Activated B cell treated with CpG ODN at 0.5 μM for 24 hours (primary cell): ENCODE measurements at regions not wholly inside any gene's neighbourhood (a gene's known extent, or its start where the extent isn't known, plus 50 kb on each side); places are given as distances from the start of the nearest gene placed in this dataset.
"Not testable (repeated sequence)": the region's sequence is repeated elsewhere in the genome, so short reads cannot be mapped to it uniquely, and the experiment has no call there.

Experiments used
- ATAC-seq: fragments of 200-7000 bp; cut with Tn5 transposase; one replicate; pipeline ENCODE4 v1.10.0; 2021; ENCODE audit warnings: low read depth, mild to moderate bottlenecking, moderate library complexity
- CTCF ChIA-PET: fragments of 350-600 bp; sonication (Branson Sonifier 250); formaldehyde crosslinking; loops from one replicate; lab custom pipeline; 2021; ENCODE audit warnings: antibody characterized with exemption; lab: Charles Lee
- POLR2A ChIA-PET: fragments of 350-600 bp; sonication (Branson Sonifier 250); formaldehyde crosslinking; loops from one replicate; lab custom pipeline; 2021; ENCODE audit warnings: antibody characterized with exemption; lab: Charles Lee
- DNase-seq: peaks from one replicate; pipeline ENCODE4 v3.0.0; 2022
- H3K27ac Mint-ChIP-seq: one replicate; pipeline ENCODE4 v1.8.0; 2020; ENCODE audit warnings: mixed read lengths
- H3K27me3 Mint-ChIP-seq: one replicate; pipeline ENCODE4 v1.8.0; 2021; ENCODE audit warnings: mixed read lengths
- H3K36me3 Mint-ChIP-seq: one replicate; pipeline ENCODE4 v1.8.0; 2021; ENCODE audit warnings: low read depth, mixed read lengths
- H3K4me1 Mint-ChIP-seq: one replicate; pipeline ENCODE4 v1.8.0; 2021; ENCODE audit warnings: mixed read lengths
- H3K4me3 Mint-ChIP-seq: one replicate; pipeline ENCODE4 v1.8.0; 2020; ENCODE audit warnings: mild to moderate bottlenecking, mixed read lengths
- H3K9me3 Mint-ChIP-seq: one replicate; pipeline ENCODE4 v1.8.0; 2020; ENCODE audit warnings: mixed read lengths
- intact Hi-C: fragments of 100-400 bp; cut with micrococcal nuclease; formaldehyde crosslinking; loops from one replicate; pipeline ENCODE4 v1.15.1; 2024
- TF ChIP-seq, protein P1 (sequence below): fragments of 200-600 bp; IDR thresholded peaks from one replicate; pipeline ENCODE4 v1.8.0; 2022; ENCODE audit warnings: antibody characterized with exemption, mild to moderate bottlenecking

- intact Hi-C loops = loop anchor here (2.0 to 10.0 kb wide), 3 partner anchors 21 to 527 kb away; no protein-coding TSS in a partner anchor
Observed at GRCh38 chr18:8989855-8990254, 112.6 kb upstream of the NDUFV2 start.

DNA sequence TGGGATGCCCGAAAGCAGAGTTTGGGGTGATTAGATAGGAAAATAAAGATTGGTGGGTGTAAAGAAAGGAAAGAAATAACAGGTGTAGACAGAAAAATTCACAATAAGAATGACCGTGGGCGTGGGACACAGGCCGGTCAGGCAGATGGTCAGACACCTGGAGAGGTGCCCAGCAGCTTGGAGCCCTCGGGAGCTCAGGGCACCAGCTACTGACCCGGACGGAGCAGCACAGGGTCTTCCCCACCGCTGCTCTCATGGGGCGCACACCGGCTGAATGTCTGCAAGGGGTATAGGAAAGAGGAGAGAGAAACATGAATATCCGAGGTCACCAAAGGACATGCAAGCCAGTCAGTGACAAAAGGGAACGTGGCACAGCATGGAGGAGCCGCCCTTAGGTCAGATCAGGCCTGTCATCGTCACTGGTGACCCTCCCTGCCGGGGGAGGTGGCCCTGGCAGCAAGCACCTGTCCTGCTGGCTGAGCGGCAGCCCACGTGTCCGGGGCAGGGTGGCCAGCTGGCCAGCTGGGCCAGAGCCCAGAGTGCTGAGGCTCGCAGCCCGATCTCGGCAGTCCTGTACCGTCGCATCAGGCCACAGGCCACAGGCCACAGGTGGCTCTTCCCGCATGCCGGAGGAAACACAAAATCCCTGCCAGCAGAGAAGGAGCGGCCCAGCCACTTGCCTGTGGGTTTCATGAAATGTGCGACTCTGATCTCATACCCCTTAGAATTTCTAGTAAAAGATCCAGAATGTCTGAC, 112.0 kb upstream of the NDUFV2 start:
- H3K36me3 Mint-ChIP-seq = no peaks in the 10 kb centered on the region
- DNase-seq = no peak
- ATAC-seq = no peak
- H3K27me3 Mint-ChIP-seq = peaks cover 3% of the 10 kb centered on the region
- H3K4me1 Mint-ChIP-seq = no peaks in the 10 kb centered on the region
- intact Hi-C loops = loop anchor here (2.0 kb wide), 1 partner anchor 20 kb away; no protein-coding TSS in a partner anchor
- TF ChIP-seq, protein P1, sequence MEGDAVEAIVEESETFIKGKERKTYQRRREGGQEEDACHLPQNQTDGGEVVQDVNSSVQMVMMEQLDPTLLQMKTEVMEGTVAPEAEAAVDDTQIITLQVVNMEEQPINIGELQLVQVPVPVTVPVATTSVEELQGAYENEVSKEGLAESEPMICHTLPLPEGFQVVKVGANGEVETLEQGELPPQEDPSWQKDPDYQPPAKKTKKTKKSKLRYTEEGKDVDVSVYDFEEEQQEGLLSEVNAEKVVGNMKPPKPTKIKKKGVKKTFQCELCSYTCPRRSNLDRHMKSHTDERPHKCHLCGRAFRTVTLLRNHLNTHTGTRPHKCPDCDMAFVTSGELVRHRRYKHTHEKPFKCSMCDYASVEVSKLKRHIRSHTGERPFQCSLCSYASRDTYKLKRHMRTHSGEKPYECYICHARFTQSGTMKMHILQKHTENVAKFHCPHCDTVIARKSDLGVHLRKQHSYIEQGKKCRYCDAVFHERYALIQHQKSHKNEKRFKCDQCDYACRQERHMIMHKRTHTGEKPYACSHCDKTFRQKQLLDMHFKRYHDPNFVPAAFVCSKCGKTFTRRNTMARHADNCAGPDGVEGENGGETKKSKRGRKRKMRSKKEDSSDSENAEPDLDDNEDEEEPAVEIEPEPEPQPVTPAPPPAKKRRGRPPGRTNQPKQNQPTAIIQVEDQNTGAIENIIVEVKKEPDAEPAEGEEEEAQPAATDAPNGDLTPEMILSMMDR = no peak
- CTCF ChIA-PET = interaction anchor here (3.5 kb wide), 1 partner anchor 337 kb away, joined by 62 read pairs; no protein-coding TSS in a partner anchor
- H3K9me3 Mint-ChIP-seq = no peaks in the 10 kb centered on the region
- no peak overlapping the region for H3K4me3 Mint-ChIP-seq
- H3K27ac Mint-ChIP-seq = no peak overlapping the region
- POLR2A ChIA-PET = interaction anchor here (1.1 kb wide), 1 partner anchor 335 kb away, joined by 6 read pairs; no protein-coding TSS in a partner anchor

More at GRCh38 chr18:8989855-8990254, 112.6 kb upstream of the NDUFV2 start:
- TF ChIP-seq, protein P1 = no peak
- H3K4me1 Mint-ChIP-seq = no peaks in the 10 kb centered on the region
- ATAC-seq (no peak), DNase-seq (no peak)
- no peak overlapping the region for H3K4me3 Mint-ChIP-seq
- no peak overlapping the region for H3K27ac Mint-ChIP-seq
- POLR2A ChIA-PET = interaction anchor here (0.6 to 1.1 kb wide), 2 partner anchors 76 to 335 kb away, joined by 4 to 6 read pairs; no protein-coding TSS in a partner anchor
- CTCF ChIA-PET = interaction anchor here (3.5 kb wide), 1 partner anchor 337 kb away, joined by 62 read pairs; no protein-coding TSS in a partner anchor
- H3K27me3 Mint-ChIP-seq = peaks cover 3% of the 10 kb centered on the region
- H3K36me3 Mint-ChIP-seq = no peaks in the 10 kb centered on the region
- no peaks in the 10 kb centered on the region for H3K9me3 Mint-ChIP-seq

GRCh38 chr18:8991155-8991554, 111.3 kb upstream of the NDUFV2 start:
- peaks cover 3% of the 10 kb centered on the region for H3K27me3 Mint-ChIP-seq
- no peak overlapping the region for H3K4me3 Mint-ChIP-seq
- no peak overlapping the region for H3K27ac Mint-ChIP-seq
- CTCF ChIA-PET = no interaction called here
- H3K9me3 Mint-ChIP-seq = no peaks in the 10 kb centered on the region
- H3K36me3 Mint-ChIP-seq = no peaks in the 10 kb centered on the region
- TF ChIP-seq, protein P1 = no peak
- H3K4me1 Mint-ChIP-seq = no peaks in the 10 kb centered on the region
- POLR2A ChIA-PET = no interaction called here
- ATAC-seq (no peak), DNase-seq (no peak)
- intact Hi-C loops = loop anchor here (2.0 kb wide), 1 partner anchor 20 kb away; no protein-coding TSS in a partner anchor

DNA sequence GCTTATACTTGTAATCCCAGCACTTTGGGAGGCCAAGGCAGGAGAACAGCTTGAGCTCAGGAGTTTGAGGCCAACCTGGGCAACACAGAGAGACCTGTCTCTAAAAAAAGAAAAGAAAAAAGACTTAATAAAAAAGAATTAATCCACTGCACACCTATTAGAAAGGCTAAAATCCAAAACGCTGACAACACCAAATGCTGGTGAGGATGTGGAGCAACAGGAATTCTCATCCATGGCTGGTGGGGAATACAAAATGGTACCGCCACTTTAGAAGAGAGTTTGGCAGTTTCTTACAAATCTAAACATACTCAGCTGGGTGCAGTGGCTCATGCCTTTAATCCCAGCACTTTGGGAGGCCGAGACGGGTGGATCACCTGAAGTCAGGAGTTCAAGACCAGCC, 110.0 kb upstream of the NDUFV2 start:
- DNase-seq, H3K9me3 Mint-ChIP-seq, ATAC-seq, H3K4me3 Mint-ChIP-seq, H3K36me3 Mint-ChIP-seq, H3K27me3 Mint-ChIP-seq, H3K4me1 Mint-ChIP-seq, H3K27ac Mint-ChIP-seq, intact Hi-C loops, POLR2A ChIA-PET: not testable (repeated sequence)
- CTCF ChIA-PET = interaction anchor here (1.3 to 2.7 kb wide), 2 partner anchors 296 to 339 kb away, joined by 4 to 8 read pairs; no protein-coding TSS in a partner anchor

DNA sequence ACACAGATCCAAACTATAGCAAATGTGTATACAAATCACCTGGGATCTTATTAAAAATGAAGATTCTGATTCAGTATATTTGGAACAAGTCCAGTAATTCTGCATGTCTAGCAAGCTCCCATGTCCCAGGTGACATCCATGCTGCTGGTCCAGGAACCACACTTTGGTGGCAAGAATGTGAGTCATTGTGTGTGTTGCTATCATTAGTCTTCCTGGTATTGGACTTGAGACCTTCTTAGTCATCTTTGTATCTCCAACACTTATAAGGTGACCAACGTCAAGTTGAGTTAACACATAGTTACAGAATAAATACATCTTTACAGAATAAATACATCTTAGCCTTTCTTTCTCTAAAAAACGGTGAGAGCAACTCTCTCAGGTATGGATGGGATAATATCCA, 107.9 kb upstream of the NDUFV2 start:
- Mint-ChIP-seq H3K9me3 (peaks cover 3% of the 10 kb centered on the region), H3K27me3 (no peaks in the 10 kb centered on the region), H3K4me1 (no peaks in the 10 kb centered on the region), H3K36me3 (no peaks in the 10 kb centered on the region), H3K27ac (no peak overlapping the region), H3K4me3 (no peak overlapping the region)
- DNase-seq (no peak), ATAC-seq (no peak)
- intact Hi-C loops = no loop called here
- POLR2A ChIA-PET = no interaction called here
- TF ChIP-seq, protein P1 = no peak
- CTCF ChIA-PET = no interaction called here
